Skeletal muscle tissue (tissue), 3 donors: ENCODE measurements at regions not wholly inside any gene's neighbourhood (a gene's known extent, or its start where the extent isn't known, plus 50 kb on each side); places are given as distances from the start of the nearest gene placed in this dataset.

Experiments used
- H3K27ac ChIP-seq: one replicate; pipeline ENCODE4 v1.7.0; 2013; ENCODE audit warnings: mild to moderate bottlenecking, low read depth, low read length, inconsistent platforms
- H3K27me3 ChIP-seq, 3 donors: one replicate each; pipeline ENCODE4 v1.7.0; 2013; ENCODE audit warnings: low read length in 3 of 3; ENCODE audit not compliant: control insufficient read depth in 3 of 3, insufficient read depth in 3 of 3
- H3K36me3 ChIP-seq, 3 donors: one replicate each; pipeline ENCODE4 v1.7.0; 2013; ENCODE audit warnings: low read length in 3 of 3; ENCODE audit not compliant: control insufficient read depth in 3 of 3, insufficient read depth in 3 of 3
- H3K4me1 ChIP-seq, 3 donors: one replicate each; pipeline ENCODE4 v1.7.0; 2013; ENCODE audit warnings: low read length in 3 of 3, mild to moderate bottlenecking in 3 of 3; ENCODE audit not compliant: control insufficient read depth in 3 of 3, insufficient read depth in 3 of 3
- H3K4me3 ChIP-seq, 3 donors: one replicate each; pipeline ENCODE4 v1.7.0; 2013; ENCODE audit warnings: low read length in 3 of 3
- H3K9ac ChIP-seq, 3 donors: one replicate each; pipeline ENCODE4 v1.7.0; 2013; ENCODE audit warnings: low read length in 3 of 3, mild to moderate bottlenecking in 3 of 3, moderate library complexity in 2 of 3, low read depth in 1 of 3
- H3K9me3 ChIP-seq, 3 donors: one replicate each; pipeline ENCODE4 v1.7.0; 2013; ENCODE audit warnings: low read length in 3 of 3; ENCODE audit not compliant: control insufficient read depth in 3 of 3
- donor health status: Osteomylitis.

- no peak overlapping the region for H3K27ac ChIP-seq
- H3K36me3 ChIP-seq, result no peaks in the 10 kb centered on the region
Observed at GRCh38 chr15:81498294-81498693, 124.3 kb upstream of the TMC3 start.

GRCh38 chr15:81497238-81497637 lies 123.2 kb upstream of the TMC3 start:
- peaks cover 2 to 14% (median 5%) of the 10 kb centered on the region in 3 donors for H3K27me3 ChIP-seq
- H3K27ac ChIP-seq, result no peak overlapping the region
- H3K9me3 ChIP-seq, result peaks cover 0 to 2% (median 0%) of the 10 kb centered on the region in 3 donors
- H3K4me3 ChIP-seq, result no peak overlapping the region
- H3K4me1 ChIP-seq, result no peaks in the 10 kb centered on the region
- H3K36me3 ChIP-seq, result no peaks in the 10 kb centered on the region
- H3K9ac ChIP-seq, result no peak overlapping the region

More at GRCh38 chr15:81498294-81498693, 124.3 kb upstream of the TMC3 start:
- H3K9ac ChIP-seq, result no peak overlapping the region
- H3K4me1 ChIP-seq, result no peaks in the 10 kb centered on the region
- H3K4me3 ChIP-seq, result no peak overlapping the region
- peaks cover 0 to 2% (median 0%) of the 10 kb centered on the region in 3 donors for H3K9me3 ChIP-seq
- H3K27me3 ChIP-seq, result peaks cover 2 to 14% (median 3%) of the 10 kb centered on the region in 3 donors

GRCh38 chr15:81495780-81496467 lies 121.9 kb upstream of the TMC3 start:
- no peak overlapping the region for H3K4me3 ChIP-seq
- no peak overlapping the region for H3K27ac ChIP-seq
- no peaks in the 10 kb centered on the region for H3K36me3 ChIP-seq
- H3K9me3 ChIP-seq, result peaks cover 0 to 2% (median 0%) of the 10 kb centered on the region in 3 donors
- H3K4me1 ChIP-seq, result no peaks in the 10 kb centered on the region
- H3K9ac ChIP-seq, result no peak overlapping the region
- H3K27me3 ChIP-seq, result peaks cover 2 to 16% (median 7%) of the 10 kb centered on the region in 3 donors

GRCh38 chr15:81492969-81493645 lies 119.1 kb upstream of the TMC3 start:
- Histone ChIP-seq H3K9me3 (no peaks in the 10 kb centered on the region), H3K27ac (no peak overlapping the region), H3K4me1 (no peaks in the 10 kb centered on the region), H3K4me3 (no peak overlapping the region), H3K36me3 (no peaks in the 10 kb centered on the region), H3K9ac (no peak overlapping the region), H3K27me3 (peaks cover 2 to 12% (median 7%) of the 10 kb centered on the region in 3 donors)

- Histone ChIP-seq H3K4me1 (no peaks in the 10 kb centered on the region), H3K27me3 (peaks cover 2 to 12% (median 7%) of the 10 kb centered on the region in 3 donors), H3K9ac (no peak overlapping the region), H3K27ac (no peak overlapping the region), H3K9me3 (no peaks in the 10 kb centered on the region), H3K36me3 (no peaks in the 10 kb centered on the region), H3K4me3 (no peak overlapping the region)
Observed at GRCh38 chr15:81492331-81492968, 118.4 kb upstream of the TMC3 start.

GRCh38 chr15:81491414-81492096 lies 117.5 kb upstream of the TMC3 start:
- no peak overlapping the region for H3K27ac ChIP-seq
- no peaks in the 10 kb centered on the region for H3K4me1 ChIP-seq
- no peaks in the 10 kb centered on the region for H3K9me3 ChIP-seq
- no peak overlapping the region for H3K9ac ChIP-seq
- H3K27me3 ChIP-seq, result peaks cover 2 to 6% (median 4%) of the 10 kb centered on the region in 3 donors
- no peaks in the 10 kb centered on the region for H3K36me3 ChIP-seq
- no peak overlapping the region for H3K4me3 ChIP-seq

- Histone ChIP-seq H3K27me3 (peaks cover 0 to 2% (median 0%) of the 10 kb centered on the region in 3 donors), H3K4me3 (no peak overlapping the region), H3K27ac (no peak overlapping the region), H3K9ac (no peak overlapping the region), H3K36me3 (no peaks in the 10 kb centered on the region), H3K9me3 (no peaks in the 10 kb centered on the region), H3K4me1 (peaks cover 0 to under 1% (median 0%) of the 10 kb centered on the region in 3 donors)
Observed at GRCh38 chr15:81485806-81486205, 111.8 kb upstream of the TMC3 start.

GRCh38 chr15:81484086-81484955 lies 110.3 kb upstream of the TMC3 start:
- Histone ChIP-seq H3K9me3 (no peaks in the 10 kb centered on the region), H3K36me3 (no peaks in the 10 kb centered on the region), H3K9ac (no peak overlapping the region), H3K27me3 (peaks cover 0 to 2% (median 0%) of the 10 kb centered on the region in 3 donors), H3K27ac (no peak overlapping the region), H3K4me3 (no peak overlapping the region), H3K4me1 (peaks cover 0 to 2% (median 0%) of the 10 kb centered on the region in 3 donors)

- peaks cover 0 to 2% (median 0%) of the 10 kb centered on the region in 3 donors for H3K27me3 ChIP-seq
- H3K9ac ChIP-seq, result no peak overlapping the region
- peaks cover 0 to 2% (median 0%) of the 10 kb centered on the region in 3 donors for H3K4me1 ChIP-seq
Observed at GRCh38 chr15:81483496-81483895, 109.5 kb upstream of the TMC3 start.

More at GRCh38 chr15:81483496-81483895, 109.5 kb upstream of the TMC3 start:
- Histone ChIP-seq H3K4me3 (no peak overlapping the region), H3K27ac (no peak overlapping the region), H3K36me3 (no peaks in the 10 kb centered on the region), H3K9me3 (no peaks in the 10 kb centered on the region)
